Common myeloid progenitor, CD34-positive (primary cell): ENCODE measurements at regions not wholly inside any gene's neighbourhood (a gene's known extent, or its start where the extent isn't known, plus 50 kb on each side); places are given as distances from the start of the nearest gene placed in this dataset.
"Not testable (repeated sequence)": the region's sequence is repeated elsewhere in the genome, so short reads cannot be mapped to it uniquely, and the experiment has no call there.

Experiments used
- CTCF ChIA-PET: fragments of 350-600 bp; sonication (Branson Sonifier 250); formaldehyde crosslinking; loops from one replicate; lab custom pipeline; 2021; ENCODE audit warnings: antibody characterized with exemption; lab: Charles Lee
- POLR2A ChIA-PET: fragments of 350-600 bp; sonication (Branson Sonifier 250); formaldehyde crosslinking; loops from one replicate; lab custom pipeline; 2021; ENCODE audit warnings: antibody characterized with exemption; lab: Charles Lee
- DNase-seq, 3 donors: peaks; one replicate each; pipeline versions ENCODE4 v3.0.0 to v3.0.0-alpha.2; 2013
- H3K27ac ChIP-seq, 2 experiments: 1 replicate in 1 of 2; 2 replicates in 1 of 2; pipeline ENCODE4 v1.7.0; 2013; ENCODE audit warnings: inconsistent platforms in 2 of 2, low read length in 2 of 2, mild to moderate bottlenecking in 2 of 2, low read depth in 1 of 2, moderate library complexity in 1 of 2; ENCODE audit not compliant: severe bottlenecking in 2 of 2, insufficient read depth in 1 of 2, poor library complexity in 1 of 2
- H3K27me3 ChIP-seq, 5 experiments: replicated peaks in 2 of 5; 1 replicate in 3 of 5; 2 replicates in 2 of 5; pipeline versions ENCODE4 v1.6.1 to v1.7.0; 2013; ENCODE audit warnings: low read length in 4 of 5, mild to moderate bottlenecking in 2 of 5, moderate library complexity in 2 of 5, inconsistent platforms in 1 of 5; ENCODE audit not compliant: insufficient read depth in 5 of 5, control insufficient read depth in 4 of 5
- H3K36me3 ChIP-seq, 4 experiments: 1 replicate in 2 of 4; 2 replicates in 2 of 4; pipeline versions ENCODE4 v1.6.1 to v1.7.0; 2013; ENCODE audit warnings: low read length in 3 of 4, control low read depth in 1 of 4, mild to moderate bottlenecking in 1 of 4; ENCODE audit not compliant: control insufficient read depth in 4 of 4, insufficient read depth in 4 of 4
- H3K4me1 ChIP-seq, 4 experiments: 1 replicate in 3 of 4; 2 replicates in 1 of 4; pipeline versions ENCODE4 v1.6.1 to v1.7.1; 2013; ENCODE audit warnings: low read length in 3 of 4, mild to moderate bottlenecking in 3 of 4, control low read depth in 1 of 4, inconsistent platforms in 1 of 4, moderate library complexity in 1 of 4; ENCODE audit not compliant: control insufficient read depth in 4 of 4, insufficient read depth in 4 of 4; ENCODE audit errors: control extremely low read depth in 1 of 4
- H3K4me3 ChIP-seq, 7 experiments: 1 replicate in 4 of 7; 2 replicates in 3 of 7; pipeline versions ENCODE4 v1.5.1 to v1.7.0; 2013; ENCODE audit warnings: mild to moderate bottlenecking in 7 of 7, low read length in 6 of 7, moderate library complexity in 6 of 7, inconsistent platforms in 2 of 7, low read depth in 2 of 7, control low read depth in 1 of 7; ENCODE audit not compliant: insufficient read depth in 4 of 7, control insufficient read depth in 1 of 7; ENCODE audit errors: extremely low read depth in 1 of 7
- H3K9me3 ChIP-seq, 5 experiments: 1 replicate in 4 of 5; 2 replicates in 1 of 5; pipeline versions ENCODE4 v1.6.1 to v1.7.1; 2013; ENCODE audit warnings: low read length in 4 of 5, mild to moderate bottlenecking in 2 of 5, inconsistent platforms in 1 of 5, low read depth in 1 of 5, moderate library complexity in 1 of 5; ENCODE audit not compliant: control insufficient read depth in 4 of 5, insufficient read depth in 2 of 5; ENCODE audit errors: control extremely low read depth in 1 of 5
- WGBS: methylation state at CpG from one replicate; pipeline ENCODE4 v1.1.5; 2013; ENCODE audit not compliant: insufficient coverage; 5-methylcytosine and 5-hydroxymethylcytosine counted together

- POLR2A ChIA-PET = no interaction called here
- no peaks in the 10 kb centered on the region for H3K9me3 ChIP-seq
- DNase-seq = no peak
- no peaks in the 10 kb centered on the region for H3K27me3 ChIP-seq
- H3K36me3 ChIP-seq = no peaks in the 10 kb centered on the region
- H3K27ac ChIP-seq = no peak overlapping the region
- no peak overlapping the region for H3K4me3 ChIP-seq
- CTCF ChIA-PET = no interaction called here
- H3K4me1 ChIP-seq = no peaks in the 10 kb centered on the region
Measured at GRCh38 chr4:134072137-134072536, 129.5 kb downstream of the PABPC4L start.

GRCh38 chr4:134070174-134070573 lies 131.4 kb downstream of the PABPC4L start:
- no peak for DNase-seq
- no peak overlapping the region for H3K4me3 ChIP-seq
- no peak overlapping the region for H3K27ac ChIP-seq
- H3K27me3 ChIP-seq = no peaks in the 10 kb centered on the region
- no peaks in the 10 kb centered on the region for H3K36me3 ChIP-seq
- H3K4me1 ChIP-seq = no peaks in the 10 kb centered on the region
- ChIA-PET POLR2A (no interaction called here), CTCF (no interaction called here)
- no peaks in the 10 kb centered on the region for H3K9me3 ChIP-seq
- WGBS = 96% methylated on average over 4 of the region's 6 CpGs

DNA sequence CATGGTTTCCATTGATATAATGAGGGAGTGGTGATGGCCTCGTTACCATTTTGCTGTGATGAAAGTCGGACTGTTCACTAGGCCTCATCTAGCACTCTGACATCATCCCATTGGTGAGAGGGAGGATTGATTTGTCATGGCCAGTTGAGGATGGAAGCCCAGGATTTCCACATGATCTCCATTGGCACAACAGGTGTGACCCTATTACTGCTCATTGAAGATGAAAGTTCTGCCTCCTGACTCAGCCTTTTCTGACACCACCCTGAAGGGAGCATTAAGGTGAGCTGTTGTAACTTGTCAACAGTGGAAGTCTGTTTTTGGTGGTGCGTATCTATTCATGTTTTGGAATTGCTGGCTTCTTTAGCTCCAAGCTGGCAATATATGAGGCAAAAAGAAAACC lies 144.2 kb downstream of the PABPC4L start:
- H3K27me3 ChIP-seq = no peaks in the 10 kb centered on the region
- WGBS = no CpG with 5 or more reads among the region's 3 CpGs
- no peak overlapping the region for H3K27ac ChIP-seq
- DNase-seq = no peak
- POLR2A ChIA-PET = no interaction called here
- H3K4me3 ChIP-seq = no peak overlapping the region
- no peaks in the 10 kb centered on the region for H3K36me3 ChIP-seq
- CTCF ChIA-PET = no interaction called here
- no peaks in the 10 kb centered on the region for H3K9me3 ChIP-seq
- no peaks in the 10 kb centered on the region for H3K4me1 ChIP-seq

DNA sequence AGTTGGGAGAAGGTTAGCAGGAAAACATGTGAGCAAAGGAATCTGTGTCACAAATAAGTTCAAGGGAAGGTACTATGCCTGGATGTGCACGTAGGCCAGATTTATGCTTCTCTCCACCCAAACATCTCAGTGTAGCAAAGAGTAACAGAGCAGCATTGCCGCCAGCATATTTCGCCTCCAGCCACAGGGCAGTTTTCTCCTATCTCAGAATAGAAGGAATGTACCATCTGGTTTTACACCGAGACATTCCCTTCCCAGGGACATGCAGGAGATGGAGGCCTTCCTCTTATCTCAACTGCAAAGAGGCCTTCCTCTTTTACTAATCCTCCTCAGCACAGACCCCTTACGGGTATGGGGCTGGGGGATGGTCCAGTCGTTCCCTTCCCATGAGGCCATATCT lies 155.4 kb downstream of the PABPC4L start:
- H3K4me3 ChIP-seq, DNase-seq, CTCF ChIA-PET, H3K4me1 ChIP-seq, H3K36me3 ChIP-seq, H3K27ac ChIP-seq, H3K27me3 ChIP-seq, POLR2A ChIA-PET, H3K9me3 ChIP-seq: not testable (repeated sequence)
- 97% methylated on average over 5 of the region's 6 CpGs for WGBS

DNA sequence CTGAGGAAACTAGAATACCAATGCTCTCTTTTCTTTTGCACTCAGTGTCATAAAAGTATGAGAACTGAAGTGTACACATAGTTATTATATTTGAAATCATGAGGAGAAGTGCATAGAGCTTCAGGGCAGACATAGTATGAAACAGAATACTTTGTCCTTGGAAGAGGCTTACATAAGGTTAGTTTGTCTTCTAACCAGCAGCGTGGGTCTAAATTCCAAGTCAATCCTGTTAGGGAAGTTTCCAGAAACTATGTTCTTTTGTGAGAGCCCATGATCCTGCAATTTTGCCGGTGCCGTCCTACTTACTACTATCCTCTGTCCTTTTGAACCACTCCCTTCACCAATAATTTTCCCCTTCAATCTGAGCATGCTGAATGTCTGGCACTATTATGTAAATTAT lies 156.2 kb downstream of the PABPC4L start:
- Histone ChIP-seq H3K9me3 (no peaks in the 10 kb centered on the region), H3K36me3 (no peaks in the 10 kb centered on the region), H3K27me3 (no peaks in the 10 kb centered on the region), H3K27ac (no peak overlapping the region), H3K4me1 (no peaks in the 10 kb centered on the region), H3K4me3 (no peak overlapping the region)
- WGBS = 100% methylated on average over 1 of the region's 3 CpGs
- ChIA-PET CTCF (no interaction called here), POLR2A (no interaction called here)
- no peak for DNase-seq

GRCh38 chr4:134043266-134043665 lies 158.3 kb downstream of the PABPC4L start:
- Histone ChIP-seq H3K36me3 (no peaks in the 10 kb centered on the region), H3K4me1 (no peaks in the 10 kb centered on the region), H3K27ac (no peak overlapping the region), H3K9me3 (no peaks in the 10 kb centered on the region), H3K27me3 (no peaks in the 10 kb centered on the region), H3K4me3 (no peak overlapping the region)
- CTCF ChIA-PET = no interaction called here
- POLR2A ChIA-PET = no interaction called here
- WGBS = no CpG with 5 or more reads among the region's 3 CpGs
- DNase-seq = no peak

DNA sequence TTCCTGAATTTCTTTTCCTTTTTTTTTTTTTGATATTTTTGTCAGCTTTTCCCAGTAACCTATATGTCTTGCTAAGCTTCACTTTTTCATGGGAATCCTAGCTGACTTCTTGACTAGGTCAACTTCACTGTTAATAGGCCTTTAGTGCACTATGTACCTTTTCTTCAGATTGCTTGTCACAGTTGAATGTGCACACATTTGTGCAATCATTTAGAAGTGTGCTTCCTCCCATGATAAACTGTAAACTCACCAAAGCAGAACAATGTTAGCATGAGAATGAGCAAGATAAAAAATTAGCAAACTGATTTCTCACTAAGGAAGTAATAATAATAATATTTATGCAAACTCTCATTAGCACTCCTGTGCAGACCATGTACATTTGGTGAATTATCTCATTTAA lies 173.2 kb downstream of the PABPC4L start:
- H3K4me1 ChIP-seq = no peaks in the 10 kb centered on the region
- ChIA-PET CTCF (no interaction called here), POLR2A (no interaction called here)
- H3K36me3 ChIP-seq = no peaks in the 10 kb centered on the region
- H3K9me3 ChIP-seq = no peaks in the 10 kb centered on the region
- no peak overlapping the region for H3K4me3 ChIP-seq
- no peak for DNase-seq
- H3K27me3 ChIP-seq = no peaks in the 10 kb centered on the region
- H3K27ac ChIP-seq = no peak overlapping the region

GRCh38 chr4:134027931-134028330 lies 173.7 kb downstream of the PABPC4L start:
- no peak for DNase-seq
- Histone ChIP-seq H3K27ac (no peak overlapping the region), H3K36me3 (no peaks in the 10 kb centered on the region), H3K9me3 (no peaks in the 10 kb centered on the region), H3K4me1 (no peaks in the 10 kb centered on the region), H3K27me3 (no peaks in the 10 kb centered on the region), H3K4me3 (no peak overlapping the region)
- ChIA-PET CTCF (no interaction called here), POLR2A (no interaction called here)
- WGBS = 92% methylated on average over 1 of the region's 1 CpG
